Common myeloid progenitor, CD34-positive (primary cell): ENCODE measurements at regions not wholly inside any gene's neighbourhood (a gene's known extent, or its start where the extent isn't known, plus 50 kb on each side); places are given as distances from the start of the nearest gene placed in this dataset.

Source experiments
- CTCF ChIA-PET: fragments of 350-600 bp; sonication (Branson Sonifier 250); formaldehyde crosslinking; loops from one replicate; lab custom pipeline; 2021; ENCODE audit warnings: antibody characterized with exemption; lab: Charles Lee
- POLR2A ChIA-PET: fragments of 350-600 bp; sonication (Branson Sonifier 250); formaldehyde crosslinking; loops from one replicate; lab custom pipeline; 2021; ENCODE audit warnings: antibody characterized with exemption; lab: Charles Lee
- DNase-seq, 3 donors: peaks; one replicate each; pipeline versions ENCODE4 v3.0.0 to v3.0.0-alpha.2; 2013
- H3K27ac ChIP-seq, 2 experiments: 1 replicate in 1 of 2; 2 replicates in 1 of 2; pipeline ENCODE4 v1.7.0; 2013; ENCODE audit warnings: inconsistent platforms in 2 of 2, low read length in 2 of 2, mild to moderate bottlenecking in 2 of 2, low read depth in 1 of 2, moderate library complexity in 1 of 2; ENCODE audit not compliant: severe bottlenecking in 2 of 2, insufficient read depth in 1 of 2, poor library complexity in 1 of 2
- H3K27me3 ChIP-seq, 5 experiments: replicated peaks in 2 of 5; 1 replicate in 3 of 5; 2 replicates in 2 of 5; pipeline versions ENCODE4 v1.6.1 to v1.7.0; 2013; ENCODE audit warnings: low read length in 4 of 5, mild to moderate bottlenecking in 2 of 5, moderate library complexity in 2 of 5, inconsistent platforms in 1 of 5; ENCODE audit not compliant: insufficient read depth in 5 of 5, control insufficient read depth in 4 of 5
- H3K36me3 ChIP-seq, 4 experiments: 1 replicate in 2 of 4; 2 replicates in 2 of 4; pipeline versions ENCODE4 v1.6.1 to v1.7.0; 2013; ENCODE audit warnings: low read length in 3 of 4, control low read depth in 1 of 4, mild to moderate bottlenecking in 1 of 4; ENCODE audit not compliant: control insufficient read depth in 4 of 4, insufficient read depth in 4 of 4
- H3K4me1 ChIP-seq, 4 experiments: 1 replicate in 3 of 4; 2 replicates in 1 of 4; pipeline versions ENCODE4 v1.6.1 to v1.7.1; 2013; ENCODE audit warnings: low read length in 3 of 4, mild to moderate bottlenecking in 3 of 4, control low read depth in 1 of 4, inconsistent platforms in 1 of 4, moderate library complexity in 1 of 4; ENCODE audit not compliant: control insufficient read depth in 4 of 4, insufficient read depth in 4 of 4; ENCODE audit errors: control extremely low read depth in 1 of 4
- H3K4me3 ChIP-seq, 7 experiments: 1 replicate in 4 of 7; 2 replicates in 3 of 7; pipeline versions ENCODE4 v1.5.1 to v1.7.0; 2013; ENCODE audit warnings: mild to moderate bottlenecking in 7 of 7, low read length in 6 of 7, moderate library complexity in 6 of 7, inconsistent platforms in 2 of 7, low read depth in 2 of 7, control low read depth in 1 of 7; ENCODE audit not compliant: insufficient read depth in 4 of 7, control insufficient read depth in 1 of 7; ENCODE audit errors: extremely low read depth in 1 of 7
- H3K9me3 ChIP-seq, 5 experiments: 1 replicate in 4 of 5; 2 replicates in 1 of 5; pipeline versions ENCODE4 v1.6.1 to v1.7.1; 2013; ENCODE audit warnings: low read length in 4 of 5, mild to moderate bottlenecking in 2 of 5, inconsistent platforms in 1 of 5, low read depth in 1 of 5, moderate library complexity in 1 of 5; ENCODE audit not compliant: control insufficient read depth in 4 of 5, insufficient read depth in 2 of 5; ENCODE audit errors: control extremely low read depth in 1 of 5
- WGBS: methylation state at CpG from one replicate; pipeline ENCODE4 v1.1.5; 2013; ENCODE audit not compliant: insufficient coverage; 5-methylcytosine and 5-hydroxymethylcytosine counted together

GRCh38 chr1:193359631-193360030 lies 173.2 kb upstream of the B3GALT2 start:
- DNase-seq: no peak
- Histone ChIP-seq H3K4me1 (peaks cover 0 to 5% (median 3%) of the 10 kb centered on the region in 4 experiments), H3K27ac (no peak overlapping the region), H3K4me3 (no peak overlapping the region), H3K27me3 (no peaks in the 10 kb centered on the region), H3K9me3 (no peaks in the 10 kb centered on the region), H3K36me3 (no peaks in the 10 kb centered on the region)
- ChIA-PET POLR2A (no interaction called here), CTCF (no interaction called here)
- 100% methylated on average over 4 of the region's 5 CpGs for WGBS

GRCh38 chr1:193358419-193358818 lies 172.0 kb upstream of the B3GALT2 start:
- ChIA-PET POLR2A (no interaction called here), CTCF (no interaction called here)
- H3K4me3 ChIP-seq: no peak overlapping the region
- H3K27me3 ChIP-seq: no peaks in the 10 kb centered on the region
- no peaks in the 10 kb centered on the region for H3K9me3 ChIP-seq
- H3K36me3 ChIP-seq: no peaks in the 10 kb centered on the region
- H3K4me1 ChIP-seq: peaks cover 0 to 5% (median 3%) of the 10 kb centered on the region in 4 experiments
- DNase-seq: no peak
- H3K27ac ChIP-seq: no peak overlapping the region
- WGBS: no CpG with 5 or more reads among the region's 3 CpGs

GRCh38 chr1:193356249-193356648 lies 169.8 kb upstream of the B3GALT2 start:
- Histone ChIP-seq H3K27me3 (no peaks in the 10 kb centered on the region), H3K9me3 (no peaks in the 10 kb centered on the region), H3K4me3 (no peak overlapping the region), H3K27ac (no peak overlapping the region), H3K36me3 (no peaks in the 10 kb centered on the region), H3K4me1 (peaks cover 0 to 5% (median 3%) of the 10 kb centered on the region in 4 experiments)
- CTCF ChIA-PET: no interaction called here
- DNase-seq: no peak
- POLR2A ChIA-PET: no interaction called here
- WGBS: 98% methylated on average over 4 of the region's 4 CpGs

- no peak overlapping the region for H3K27ac ChIP-seq
- DNase-seq: no peak
- peaks cover 0 to 5% (median 3%) of the 10 kb centered on the region in 4 experiments for H3K4me1 ChIP-seq
- H3K9me3 ChIP-seq: no peaks in the 10 kb centered on the region
- H3K27me3 ChIP-seq: no peaks in the 10 kb centered on the region
- ChIA-PET CTCF (no interaction called here), POLR2A (no interaction called here)
- no peak overlapping the region for H3K4me3 ChIP-seq
- 60% methylated on average over 1 of the region's 2 CpGs for WGBS
- no peaks in the 10 kb centered on the region for H3K36me3 ChIP-seq
These were observed 169.2 kb upstream of the B3GALT2 start for GRCh38 chr1:193355626-193356025.

GRCh38 chr1:193355178-193355577 lies 168.8 kb upstream of the B3GALT2 start:
- Histone ChIP-seq H3K27me3 (no peaks in the 10 kb centered on the region), H3K27ac (no peak overlapping the region), H3K4me3 (no peak overlapping the region), H3K36me3 (no peaks in the 10 kb centered on the region), H3K9me3 (no peaks in the 10 kb centered on the region), H3K4me1 (peaks cover 0 to 5% (median 3%) of the 10 kb centered on the region in 4 experiments)
- ChIA-PET POLR2A (no interaction called here), CTCF (no interaction called here)
- peak in 2 of 3 donors; percentile 22 to 35 for DNase-seq
- WGBS: 0% methylated on average over 1 of the region's 2 CpGs

- Histone ChIP-seq H3K27ac (no peak overlapping the region), H3K4me3 (no peak overlapping the region), H3K36me3 (no peaks in the 10 kb centered on the region), H3K9me3 (no peaks in the 10 kb centered on the region), H3K27me3 (no peaks in the 10 kb centered on the region), H3K4me1 (no peaks in the 10 kb centered on the region)
- WGBS: 91% methylated on average over 1 of the region's 3 CpGs
- ChIA-PET CTCF (interaction anchor here (1.3 kb wide), 1 partner anchor 10 kb away, joined by 4 read pairs; no protein-coding TSS in a partner anchor), POLR2A (no interaction called here)
- no peak for DNase-seq
These were observed 162.5 kb upstream of the B3GALT2 start for GRCh38 chr1:193348769-193349535.

GRCh38 chr1:193348091-193348768 lies 161.8 kb upstream of the B3GALT2 start:
- Histone ChIP-seq H3K36me3 (no peaks in the 10 kb centered on the region), H3K4me3 (no peak overlapping the region), H3K9me3 (no peaks in the 10 kb centered on the region), H3K27ac (no peak overlapping the region), H3K4me1 (no peaks in the 10 kb centered on the region), H3K27me3 (no peaks in the 10 kb centered on the region)
- DNase-seq: no peak
- POLR2A ChIA-PET: no interaction called here
- 99% methylated on average over 6 of the region's 6 CpGs for WGBS
- CTCF ChIA-PET: interaction anchor here (1.3 kb wide), 1 partner anchor 9 kb away, joined by 4 read pairs; no protein-coding TSS in a partner anchor
